ENCODE measurements at regions not wholly inside any gene's neighbourhood (a gene's known extent, or its start where the extent isn't known, plus 50 kb on each side); places are given as distances from the start of the nearest gene placed in this dataset.

DNA sequence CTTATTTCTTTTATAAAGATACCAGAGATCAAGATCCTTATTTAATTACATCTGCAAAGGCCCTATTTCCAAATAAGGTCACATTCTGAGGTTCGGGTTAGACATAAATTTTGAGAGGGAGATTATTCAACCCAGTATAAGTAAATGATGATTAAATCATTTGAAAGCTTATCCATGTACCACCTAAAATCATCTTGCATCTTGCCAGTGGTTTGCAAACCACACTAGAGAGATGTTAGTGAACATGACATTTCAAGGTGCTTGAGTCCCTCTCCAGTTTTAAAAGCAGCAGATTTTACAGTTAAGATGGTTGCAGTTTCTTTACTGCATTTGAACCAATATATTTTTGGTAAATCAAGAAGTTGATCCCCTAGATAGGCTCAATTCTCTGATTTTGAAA lies 49.9 kb upstream of the TMPO start:
- no peak for DNase-seq (ENCODE audit: low read depth)
- TF ChIP-seq, protein P1, sequence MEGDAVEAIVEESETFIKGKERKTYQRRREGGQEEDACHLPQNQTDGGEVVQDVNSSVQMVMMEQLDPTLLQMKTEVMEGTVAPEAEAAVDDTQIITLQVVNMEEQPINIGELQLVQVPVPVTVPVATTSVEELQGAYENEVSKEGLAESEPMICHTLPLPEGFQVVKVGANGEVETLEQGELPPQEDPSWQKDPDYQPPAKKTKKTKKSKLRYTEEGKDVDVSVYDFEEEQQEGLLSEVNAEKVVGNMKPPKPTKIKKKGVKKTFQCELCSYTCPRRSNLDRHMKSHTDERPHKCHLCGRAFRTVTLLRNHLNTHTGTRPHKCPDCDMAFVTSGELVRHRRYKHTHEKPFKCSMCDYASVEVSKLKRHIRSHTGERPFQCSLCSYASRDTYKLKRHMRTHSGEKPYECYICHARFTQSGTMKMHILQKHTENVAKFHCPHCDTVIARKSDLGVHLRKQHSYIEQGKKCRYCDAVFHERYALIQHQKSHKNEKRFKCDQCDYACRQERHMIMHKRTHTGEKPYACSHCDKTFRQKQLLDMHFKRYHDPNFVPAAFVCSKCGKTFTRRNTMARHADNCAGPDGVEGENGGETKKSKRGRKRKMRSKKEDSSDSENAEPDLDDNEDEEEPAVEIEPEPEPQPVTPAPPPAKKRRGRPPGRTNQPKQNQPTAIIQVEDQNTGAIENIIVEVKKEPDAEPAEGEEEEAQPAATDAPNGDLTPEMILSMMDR (IDR thresholded peaks at IDR 0.05; ENCODE audit: insufficient read depth, low read depth, low read length, missing control alignments) = no peak
- H3K4me3 ChIP-seq (ENCODE audit: low read length) = no peak overlapping the region
